Esophagus muscularis mucosa (tissue), 4 donors: ENCODE measurements at regions not wholly inside any gene's neighbourhood (a gene's known extent, or its start where the extent isn't known, plus 50 kb on each side); places are given as distances from the start of the nearest gene placed in this dataset.

ENCODE experiments used
- DNase-seq: peaks from one replicate; pipeline ENCODE4 v3.0.0-alpha.2; 2017; ENCODE audit errors: extremely low spot score
- H3K27ac ChIP-seq, 4 donors: fragments of 200-600 bp; sonication (generic); replicated peaks in 1 of 4; 1 replicate in 3 of 4; 2 replicates in 1 of 4; pipeline ENCODE4 v1.5.1; 2016 to 2019; ENCODE audit warnings: mild to moderate bottlenecking in 1 of 4
- H3K27me3 ChIP-seq, 4 donors: fragments of 200-600 bp; sonication (generic); one replicate each; pipeline versions ENCODE4 v1.5.1 to v1.6.0; 2016 to 2019
- H3K36me3 ChIP-seq, 4 donors: fragments of 200-600 bp; sonication (generic); one replicate each; pipeline ENCODE4 v1.5.1; 2016 to 2019
- H3K4me1 ChIP-seq, 4 donors: fragments of 200-600 bp; sonication (generic); one replicate each; pipeline ENCODE4 v1.5.1; 2016 to 2019
- H3K4me3 ChIP-seq, 4 donors: fragments of 200-600 bp; sonication (generic); 1 replicate in 2 of 4; 2 replicates in 2 of 4; pipeline ENCODE4 v1.5.1; 2016 to 2019; ENCODE audit warnings: mild to moderate bottlenecking in 4 of 4, moderate library complexity in 1 of 4
- H3K9me3 ChIP-seq, 4 donors: fragments of 200-600 bp; sonication (generic); 1 replicate in 3 of 4; 2 replicates in 1 of 4; pipeline ENCODE4 v1.5.1; 2016 to 2019
- EP300 ChIP-seq: sonication (generic); formaldehyde crosslinking; IDR thresholded peaks from one replicate; pipeline ENCODE4 v1.6.1; 2017; ENCODE audit warnings: antibody characterized with exemption
- POLR2A ChIP-seq: fragments of 450-650 bp; IDR thresholded peaks from one replicate; pipeline ENCODE4 v1.6.1; 2017; ENCODE audit warnings: antibody characterized with exemption, moderate library complexity, mild to moderate bottlenecking, low read depth
- POLR2AphosphoS5 ChIP-seq, 2 donors: sonication (generic); formaldehyde crosslinking; IDR thresholded peaks; one replicate each; pipeline ENCODE4 v1.6.1; 2017; ENCODE audit warnings: antibody characterized with exemption in 2 of 2
- WGBS: methylation state at CpG from one replicate; pipeline ENCODE4 v1.1.5; 2018; 5-methylcytosine and 5-hydroxymethylcytosine counted together
- intact Hi-C: fragments of 100-400 bp; cut with DNase I; formaldehyde crosslinking; loops from one replicate; pipeline ENCODE4 v1.15.1; 2023
- TF ChIP-seq, protein P1 (sequence below), 3 experiments: fragments of 200-600 bp in 2 of 3; fragments of 450-650 bp in 1 of 3; sonication (generic) in 2 of 3; IDR thresholded peaks; one replicate each; pipeline ENCODE4 v1.5.1; 2017 to 2019; ENCODE audit warnings: antibody characterized with exemption in 3 of 3, mild to moderate bottlenecking in 2 of 3, moderate library complexity in 1 of 3

DNA sequence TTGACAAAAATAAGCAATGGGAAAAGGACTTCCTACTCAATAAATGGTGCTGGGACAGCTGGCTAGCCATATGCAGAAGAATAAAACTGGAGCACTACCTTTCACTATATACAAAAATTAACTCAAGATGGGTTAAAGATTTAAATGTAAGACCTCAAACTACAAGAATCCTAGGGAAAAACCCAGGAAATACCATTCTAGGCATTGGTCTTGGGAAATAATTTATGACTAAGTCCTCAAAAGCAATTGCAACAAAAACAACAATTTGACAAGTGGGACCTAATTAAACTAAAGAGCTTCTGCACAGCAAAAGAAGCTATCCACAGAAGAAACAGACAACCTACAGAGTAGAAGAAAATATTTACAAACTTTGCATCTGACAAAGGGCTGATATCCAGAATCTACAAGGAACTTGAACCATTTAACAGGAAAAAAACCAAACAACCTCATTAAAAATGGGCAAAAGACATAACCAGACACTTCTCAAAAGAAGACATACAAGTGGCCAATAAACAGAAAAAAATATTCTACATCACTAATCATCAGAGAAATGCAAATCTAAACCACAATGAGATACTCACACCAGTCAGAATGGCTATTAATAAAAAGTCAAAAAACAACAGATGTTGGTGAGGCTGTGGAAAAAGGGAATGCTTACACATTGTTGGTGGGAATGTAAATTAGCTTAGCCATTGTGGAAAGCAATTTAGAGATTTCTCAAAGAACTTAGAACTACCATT is 75.2 kb upstream of the CPEB4 start:
- no peaks in the 10 kb centered on the region for H3K9me3 ChIP-seq
- no peak for DNase-seq
- no peaks in the 10 kb centered on the region for H3K4me1 ChIP-seq
- H3K27ac ChIP-seq = no peak overlapping the region
- no peaks in the 10 kb centered on the region for H3K36me3 ChIP-seq
- TF ChIP-seq, protein P1, sequence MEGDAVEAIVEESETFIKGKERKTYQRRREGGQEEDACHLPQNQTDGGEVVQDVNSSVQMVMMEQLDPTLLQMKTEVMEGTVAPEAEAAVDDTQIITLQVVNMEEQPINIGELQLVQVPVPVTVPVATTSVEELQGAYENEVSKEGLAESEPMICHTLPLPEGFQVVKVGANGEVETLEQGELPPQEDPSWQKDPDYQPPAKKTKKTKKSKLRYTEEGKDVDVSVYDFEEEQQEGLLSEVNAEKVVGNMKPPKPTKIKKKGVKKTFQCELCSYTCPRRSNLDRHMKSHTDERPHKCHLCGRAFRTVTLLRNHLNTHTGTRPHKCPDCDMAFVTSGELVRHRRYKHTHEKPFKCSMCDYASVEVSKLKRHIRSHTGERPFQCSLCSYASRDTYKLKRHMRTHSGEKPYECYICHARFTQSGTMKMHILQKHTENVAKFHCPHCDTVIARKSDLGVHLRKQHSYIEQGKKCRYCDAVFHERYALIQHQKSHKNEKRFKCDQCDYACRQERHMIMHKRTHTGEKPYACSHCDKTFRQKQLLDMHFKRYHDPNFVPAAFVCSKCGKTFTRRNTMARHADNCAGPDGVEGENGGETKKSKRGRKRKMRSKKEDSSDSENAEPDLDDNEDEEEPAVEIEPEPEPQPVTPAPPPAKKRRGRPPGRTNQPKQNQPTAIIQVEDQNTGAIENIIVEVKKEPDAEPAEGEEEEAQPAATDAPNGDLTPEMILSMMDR (IDR thresholded peaks at IDR 0.05) = no peak
- no peak for TF ChIP-seq POLR2A
- no peak for TF ChIP-seq EP300
- no peak for TF ChIP-seq POLR2AphosphoS5 (IDR thresholded peaks at IDR 0.05)
- intact Hi-C loops = no loop called here
- no peak overlapping the region for H3K4me3 ChIP-seq
- H3K27me3 ChIP-seq = no peaks in the 10 kb centered on the region

GRCh38 chr5:173814053-173814452 is 74.1 kb upstream of the CPEB4 start:
- Histone ChIP-seq H3K4me1 (no peaks in the 10 kb centered on the region), H3K27me3 (no peaks in the 10 kb centered on the region), H3K4me3 (no peak overlapping the region), H3K27ac (no peak overlapping the region), H3K36me3 (no peaks in the 10 kb centered on the region), H3K9me3 (peaks cover 0 to under 1% (median 0%) of the 10 kb centered on the region in 4 donors)
- DNase-seq = no peak
- no peak for TF ChIP-seq EP300
- TF ChIP-seq POLR2A = no peak
- no peak for TF ChIP-seq POLR2AphosphoS5 (IDR thresholded peaks at IDR 0.05)
- TF ChIP-seq, protein P1 (IDR thresholded peaks at IDR 0.05) = no peak
- intact Hi-C loops = no loop called here

DNA sequence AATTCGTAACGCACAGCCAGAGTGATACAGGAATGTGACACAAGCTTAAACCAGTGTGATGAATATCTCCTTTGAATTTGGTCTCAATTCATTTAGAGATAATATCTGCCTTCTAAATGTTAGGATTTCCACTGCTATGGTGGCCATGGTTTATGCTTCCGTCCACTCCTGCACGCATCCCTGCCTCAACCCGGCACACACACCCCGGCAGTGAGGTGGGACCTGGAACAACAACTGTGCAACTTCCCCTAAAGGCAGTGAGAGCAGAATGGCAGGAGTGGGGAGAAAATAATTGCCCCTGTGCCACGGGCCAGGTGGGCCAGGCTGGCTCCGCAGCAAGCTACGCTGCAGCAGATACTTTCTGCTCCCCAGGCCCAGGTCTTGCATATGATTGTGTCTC is 72.6 kb upstream of the CPEB4 start:
- no peak for DNase-seq
- no peak overlapping the region for H3K27ac ChIP-seq
- no peaks in the 10 kb centered on the region for H3K36me3 ChIP-seq
- H3K4me3 ChIP-seq = no peak overlapping the region
- TF ChIP-seq EP300 (no peak), POLR2AphosphoS5 (IDR thresholded peaks at IDR 0.05) (no peak), POLR2A (no peak)
- TF ChIP-seq, protein P1 (IDR thresholded peaks at IDR 0.05) = no peak
- intact Hi-C loops = no loop called here
- no peaks in the 10 kb centered on the region for H3K27me3 ChIP-seq
- peaks cover 0 to 10% (median 2%) of the 10 kb centered on the region in 4 donors for H3K9me3 ChIP-seq
- no peaks in the 10 kb centered on the region for H3K4me1 ChIP-seq
- WGBS = 75% methylated on average over 8 of the region's 9 CpGs

- no peak for DNase-seq
- no peaks in the 10 kb centered on the region for H3K27me3 ChIP-seq
- peaks cover 0 to 10% (median 2%) of the 10 kb centered on the region in 4 donors for H3K9me3 ChIP-seq
- H3K36me3 ChIP-seq = no peaks in the 10 kb centered on the region
- no peak overlapping the region for H3K4me3 ChIP-seq
- intact Hi-C loops = no loop called here
- no peak overlapping the region for H3K27ac ChIP-seq
- 81% methylated on average over 5 of the region's 5 CpGs for WGBS
- no peaks in the 10 kb centered on the region for H3K4me1 ChIP-seq
- TF ChIP-seq POLR2AphosphoS5 (IDR thresholded peaks at IDR 0.05) (no peak), POLR2A (no peak), EP300 (no peak)
- TF ChIP-seq, protein P1 (IDR thresholded peaks at IDR 0.05) = no peak
Observed at GRCh38 chr5:173816728-173817127, 71.4 kb upstream of the CPEB4 start.

- Histone ChIP-seq H3K4me1 (no peaks in the 10 kb centered on the region), H3K27ac (no peak overlapping the region), H3K9me3 (peaks cover 0 to 10% (median 2%) of the 10 kb centered on the region in 4 donors), H3K36me3 (no peaks in the 10 kb centered on the region), H3K27me3 (no peaks in the 10 kb centered on the region), H3K4me3 (no peak overlapping the region)
- 90% methylated on average over 5 of the region's 5 CpGs for WGBS
- no peak for TF ChIP-seq EP300
- no peak for TF ChIP-seq POLR2AphosphoS5 (IDR thresholded peaks at IDR 0.05)
- no peak for TF ChIP-seq POLR2A
- TF ChIP-seq, protein P1 (IDR thresholded peaks at IDR 0.05) = no peak
- intact Hi-C loops = no loop called here
- DNase-seq = no peak
Observed at GRCh38 chr5:173817561-173817960, 70.6 kb upstream of the CPEB4 start.
